Neuronal stem cell (in vitro differentiated cells): ENCODE measurements at regions not wholly inside any gene's neighbourhood (a gene's known extent, or its start where the extent isn't known, plus 50 kb on each side); places are given as distances from the start of the nearest gene placed in this dataset.

Source experiments
- DNase-seq: peaks from one replicate; pipeline ENCODE4 v3.0.0-alpha.2; 2013; ENCODE audit warnings: low spot score
- H2AFZ ChIP-seq: one replicate; pipeline ENCODE4 v1.6.1; 2013; ENCODE audit warnings: mild to moderate bottlenecking, low read length, inconsistent platforms
- H2AK5ac ChIP-seq: 2 replicates; pipeline ENCODE4 v1.6.1; 2013; ENCODE audit warnings: low read depth, mild to moderate bottlenecking, inconsistent platforms, low read length, moderate library complexity, mixed read lengths
- H2BK120ac ChIP-seq: 2 replicates; pipeline ENCODE4 v1.6.1; 2013; ENCODE audit warnings: low read depth, mild to moderate bottlenecking, inconsistent platforms, low read length, moderate library complexity, mixed read lengths
- H2BK12ac ChIP-seq: one replicate; pipeline ENCODE4 v1.6.1; 2013; ENCODE audit warnings: low read length, inconsistent platforms
- H2BK15ac ChIP-seq: 2 replicates; pipeline ENCODE4 v1.6.1; 2013; ENCODE audit warnings: mild to moderate bottlenecking, low read length, inconsistent platforms, mixed read lengths
- H2BK5ac ChIP-seq: one replicate; pipeline ENCODE4 v1.6.1; 2013; ENCODE audit warnings: inconsistent platforms, mild to moderate bottlenecking, low read length, moderate library complexity
- H3K14ac ChIP-seq: one replicate; pipeline ENCODE4 v1.6.1; 2013; ENCODE audit warnings: low read length, inconsistent platforms
- H3K18ac ChIP-seq: 2 replicates; pipeline ENCODE4 v1.6.1; 2013; ENCODE audit warnings: low read length, inconsistent platforms
- H3K23ac ChIP-seq: 2 replicates; pipeline ENCODE4 v1.6.1; 2013; ENCODE audit warnings: low read depth, mild to moderate bottlenecking, mixed read lengths, low read length, inconsistent platforms; ENCODE audit not compliant: poor library complexity
- H3K27ac ChIP-seq: replicated peaks from 3 replicates; pipeline ENCODE4 v1.5.1; 2013; ENCODE audit warnings: low read length, inconsistent platforms
- H3K27me3 ChIP-seq, 3 experiments: 2 replicates each; pipeline ENCODE4 v1.6.1; 2013; ENCODE audit warnings: low read length in 3 of 3, mild to moderate bottlenecking in 2 of 3, inconsistent platforms in 1 of 3, low read depth in 1 of 3, mixed read lengths in 1 of 3, moderate library complexity in 1 of 3; ENCODE audit not compliant: control insufficient read depth in 3 of 3, insufficient read depth in 3 of 3
- H3K36me3 ChIP-seq, 2 donors: replicated peaks in 1 of 2; 2 replicates each; pipeline ENCODE4 v1.6.1; 2013; ENCODE audit warnings: low read length in 2 of 2; ENCODE audit not compliant: control insufficient read depth in 2 of 2, insufficient read depth in 2 of 2
- H3K4ac ChIP-seq: 2 replicates; pipeline ENCODE4 v1.6.1; 2013; ENCODE audit warnings: inconsistent platforms, mild to moderate bottlenecking, low read length, moderate library complexity
- H3K4me1 ChIP-seq, 2 donors: 1 replicate in 1 of 2; 2 replicates in 1 of 2; pipeline ENCODE4 v1.6.1; 2013; ENCODE audit warnings: low read length in 2 of 2, low read depth in 1 of 2; ENCODE audit not compliant: control insufficient read depth in 2 of 2, insufficient read depth in 1 of 2
- H3K4me2 ChIP-seq: one replicate; pipeline ENCODE4 v1.6.1; 2013; ENCODE audit warnings: mild to moderate bottlenecking, low read length, inconsistent platforms; ENCODE audit not compliant: insufficient read depth, poor library complexity, severe bottlenecking
- H3K4me3 ChIP-seq, 2 donors: 2 replicates each; pipeline ENCODE4 v1.5.1; 2013; ENCODE audit warnings: low read length in 2 of 2, mild to moderate bottlenecking in 2 of 2, inconsistent platforms in 1 of 2, moderate library complexity in 1 of 2
- H3K79me1 ChIP-seq: one replicate; pipeline ENCODE4 v1.6.1; 2013; ENCODE audit warnings: low read depth, mild to moderate bottlenecking, inconsistent platforms, low read length, moderate library complexity
- H3K9ac ChIP-seq: one replicate; pipeline ENCODE4 v1.6.1; 2013; ENCODE audit warnings: mild to moderate bottlenecking, low read depth, low read length, inconsistent platforms; ENCODE audit not compliant: poor library complexity
- H3K9me3 ChIP-seq, 2 donors: replicated peaks in 1 of 2; 2 replicates each; pipeline versions ENCODE3 to v1.6.1; 2013; ENCODE audit warnings: low read length in 2 of 2, mild to moderate bottlenecking in 2 of 2, inconsistent platforms in 1 of 2, low read depth in 1 of 2, mixed read lengths in 1 of 2, moderate library complexity in 1 of 2; ENCODE audit not compliant: control insufficient read depth in 2 of 2, insufficient read depth in 1 of 2
- H4K8ac ChIP-seq: one replicate; pipeline ENCODE4 v1.6.1; 2013; ENCODE audit warnings: low read depth, mild to moderate bottlenecking, inconsistent platforms, low read length, moderate library complexity
- H4K91ac ChIP-seq: one replicate; pipeline ENCODE4 v1.6.1; 2013; ENCODE audit warnings: low read length, low read depth, mild to moderate bottlenecking, inconsistent platforms; ENCODE audit not compliant: poor library complexity
- WGBS, 2 donors: extraction: QIAGEN DNeasy Blood & Tissue Kit; methylation state at CpG; one replicate each; pipeline ENCODE4 v1.1.7; 2013; ENCODE audit warnings: missing lambda C conversion rate in 2 of 2, mixed read lengths in 1 of 2; ENCODE audit not compliant: insufficient read length in 2 of 2, insufficient replicate concordance in 1 of 2; ENCODE audit errors: extremely low coverage in 2 of 2; 5-methylcytosine and 5-hydroxymethylcytosine counted together

GRCh38 chr7:109835577-109835976 is 1255.3 kb upstream of the LRRN3 start:
- no peaks in the 10 kb centered on the region for H3K36me3 ChIP-seq
- H3K18ac ChIP-seq: no peak overlapping the region
- no peak overlapping the region for H3K27ac ChIP-seq
- H3K27me3 ChIP-seq: no peaks in the 10 kb centered on the region
- no peak overlapping the region for H2BK5ac ChIP-seq
- no peak overlapping the region for H2BK12ac ChIP-seq
- no peak overlapping the region for H2BK120ac ChIP-seq
- H3K14ac ChIP-seq: no peak overlapping the region
- DNase-seq: no peak
- H3K23ac ChIP-seq: no peak overlapping the region
- H2AK5ac ChIP-seq: no peak overlapping the region
- H4K8ac ChIP-seq: no peak overlapping the region
- no peak overlapping the region for H3K4me2 ChIP-seq
- H3K4me3 ChIP-seq: no peak overlapping the region
- H3K9me3 ChIP-seq: no peaks in the 10 kb centered on the region
- no peak overlapping the region for H2BK15ac ChIP-seq
- H4K91ac ChIP-seq: no peak overlapping the region
- no peak overlapping the region for H3K4ac ChIP-seq
- no peak overlapping the region for H2AFZ ChIP-seq
- peaks cover 1% of the 10 kb centered on the region for H3K79me1 ChIP-seq
- H3K9ac ChIP-seq: no peak overlapping the region
- H3K4me1 ChIP-seq: no peaks in the 10 kb centered on the region

GRCh38 chr7:109836016-109836415 is 1254.9 kb upstream of the LRRN3 start:
- no peak overlapping the region for H4K91ac ChIP-seq
- H3K27me3 ChIP-seq: no peaks in the 10 kb centered on the region
- H3K27ac ChIP-seq: no peak overlapping the region
- H2BK12ac ChIP-seq: no peak overlapping the region
- H2AK5ac ChIP-seq: no peak overlapping the region
- no peak overlapping the region for H2BK120ac ChIP-seq
- no peak overlapping the region for H3K4me2 ChIP-seq
- H3K14ac ChIP-seq: no peak overlapping the region
- H2BK5ac ChIP-seq: no peak overlapping the region
- H3K18ac ChIP-seq: no peak overlapping the region
- no peak overlapping the region for H3K9ac ChIP-seq
- H3K79me1 ChIP-seq: peaks cover 1% of the 10 kb centered on the region
- no peaks in the 10 kb centered on the region for H3K36me3 ChIP-seq
- H3K9me3 ChIP-seq: no peaks in the 10 kb centered on the region
- no CpG with 5 or more reads among the region's 3 CpGs for WGBS, 2 donors
- H3K4ac ChIP-seq: no peak overlapping the region
- no peak for DNase-seq
- H3K4me1 ChIP-seq: no peaks in the 10 kb centered on the region
- H2AFZ ChIP-seq: no peak overlapping the region
- no peak overlapping the region for H2BK15ac ChIP-seq
- no peak overlapping the region for H4K8ac ChIP-seq
- no peak overlapping the region for H3K23ac ChIP-seq
- no peak overlapping the region for H3K4me3 ChIP-seq

GRCh38 chr7:109842386-109842785 is 1248.5 kb upstream of the LRRN3 start:
- Histone ChIP-seq H2BK120ac (no peak overlapping the region), H3K9me3 (no peaks in the 10 kb centered on the region), H2BK15ac (no peak overlapping the region), H3K27ac (no peak overlapping the region), H3K4ac (no peak overlapping the region), H3K36me3 (no peaks in the 10 kb centered on the region), H3K79me1 (peaks cover 1% of the 10 kb centered on the region), H3K23ac (no peak overlapping the region), H3K9ac (no peak overlapping the region), H3K27me3 (no peaks in the 10 kb centered on the region), H2BK12ac (no peak overlapping the region), H3K4me3 (no peak overlapping the region), H2BK5ac (no peak overlapping the region), H4K8ac (no peak overlapping the region), H2AFZ (no peak overlapping the region), H3K4me1 (no peaks in the 10 kb centered on the region), H2AK5ac (no peak overlapping the region), H3K14ac (no peak overlapping the region), H4K91ac (no peak overlapping the region), H3K18ac (no peak overlapping the region), H3K4me2 (no peak overlapping the region)
- no CpG with 5 or more reads among the region's 4 CpGs for WGBS, 2 donors
- DNase-seq: no peak

GRCh38 chr7:109844362-109844761 is 1246.6 kb upstream of the LRRN3 start:
- DNase-seq: no peak
- no peak overlapping the region for H2BK12ac ChIP-seq

More at GRCh38 chr7:109844362-109844761, 1246.6 kb upstream of the LRRN3 start:
- Histone ChIP-seq H2AFZ (no peak overlapping the region), H3K79me1 (no peaks in the 10 kb centered on the region), H2BK120ac (no peak overlapping the region), H3K14ac (no peak overlapping the region), H3K4me1 (no peaks in the 10 kb centered on the region), H2BK5ac (no peak overlapping the region), H3K18ac (no peak overlapping the region), H2BK15ac (no peak overlapping the region), H3K4me2 (no peak overlapping the region), H3K36me3 (no peaks in the 10 kb centered on the region), H2AK5ac (no peak overlapping the region), H4K8ac (no peak overlapping the region), H4K91ac (no peak overlapping the region), H3K9ac (no peak overlapping the region), H3K9me3 (no peaks in the 10 kb centered on the region), H3K27ac (no peak overlapping the region), H3K4ac (no peak overlapping the region), H3K23ac (no peak overlapping the region), H3K27me3 (no peaks in the 10 kb centered on the region), H3K4me3 (no peak overlapping the region)
